K562 (cell line): ENCODE measurements at regions not wholly inside any gene's neighbourhood (a gene's known extent, or its start where the extent isn't known, plus 50 kb on each side); places are given as distances from the start of the nearest gene placed in this dataset.

Experiments
- ATAC-seq: fragments of 200-7000 bp; cut with Tn5 transposase; 3 replicates; pipeline ENCODE4 v1.9.1; 2020; ENCODE audit warnings: moderate library complexity
- BruUV-seq: library from RNA; stranded (reverse); fragments of 400-500 nt; replicated peaks from 2 replicates; lab custom pipeline; 2021; lab: Mats Ljungman, UMichigan
- CTCF ChIA-PET: fragments of 300-600 bp; formaldehyde crosslinking; extraction: SDS; loops from one replicate; lab custom pipeline; 2021; ENCODE audit warnings: low intra/inter-chr PET ratio; lab: Yijun Ruan, JAX
- POLR2A ChIA-PET: fragments of 300-600, 350-650 bp; sonication (Branson Sonifier 250); formaldehyde crosslinking; extraction: SDS; loops from one replicate; lab custom pipeline; 2021; ENCODE audit warnings: antibody characterized with exemption, inconsistent platforms; lab: Yijun Ruan, JAX
- DNase-seq, 4 experiments: peaks; one replicate each; pipeline versions ENCODE4 v3.0.0 to v3.0.0-alpha.2; 2011 to 2018; ENCODE audit warnings: low spot score in 3 of 4, mixed read lengths in 3 of 4; ENCODE audit errors: extremely low read depth in 1 of 4
- FAIRE-seq: peaks from 2 replicates; lab custom pipeline; 2011; peaks lifted over from hg19 to GRCh38; lab: Jason Lieb, UNC
- H2AFZ ChIP-seq: 2 replicates; pipeline ENCODE4 v1.6.0; 2011; ENCODE audit warnings: low read depth, low read length, control low read depth, inconsistent platforms
- H3K27ac ChIP-seq: fragments of 200-600 bp; 3 replicates; pipeline ENCODE4 v1.8.0; 2011; ENCODE audit warnings: low read depth, mild to moderate bottlenecking, control low read depth, inconsistent platforms, low read length, moderate library complexity, mixed read lengths; ENCODE audit errors: extremely low read depth
- H3K27me3 ChIP-seq, 2 experiments: fragments of 300-600 bp in 1 of 2; 2 replicates in 1 of 2; 3 replicates in 1 of 2; pipeline versions ENCODE4 v1.6.0 to v1.8.0; 2011; ENCODE audit warnings: inconsistent platforms in 2 of 2, low read length in 2 of 2, mild to moderate bottlenecking in 1 of 2, mixed read lengths in 1 of 2, moderate library complexity in 1 of 2; ENCODE audit not compliant: control insufficient read depth in 2 of 2, insufficient read depth in 2 of 2
- H3K36me3 ChIP-seq: fragments of 300-600 bp; 3 replicates; pipeline ENCODE4 v1.8.0; 2011; ENCODE audit warnings: mild to moderate bottlenecking, low read length, inconsistent platforms; ENCODE audit not compliant: control insufficient read depth, insufficient read depth
- H3K4me1 ChIP-seq, 2 experiments: fragments of 200-600 bp in 1 of 2; replicated peaks in 1 of 2; 2 replicates in 1 of 2; 3 replicates in 1 of 2; pipeline versions ENCODE4 v1.5.1 to v1.8.0; 2011; ENCODE audit warnings: inconsistent platforms in 2 of 2, low read length in 2 of 2, mild to moderate bottlenecking in 1 of 2, mixed read lengths in 1 of 2, moderate library complexity in 1 of 2; ENCODE audit not compliant: control insufficient read depth in 2 of 2, insufficient read depth in 2 of 2
- H3K4me2 ChIP-seq: 2 replicates; pipeline ENCODE4 v1.6.1; 2011; ENCODE audit warnings: low read length, control low read depth, inconsistent platforms, mixed read lengths; ENCODE audit not compliant: insufficient read depth
- H3K4me3 ChIP-seq: fragments of 200-600 bp; sonication (generic), shearing (Covaris generic); 2 replicates; pipeline ENCODE4 v1.5.1; 2016; ENCODE audit warnings: control low read depth, inconsistent platforms
- H3K79me2 ChIP-seq: fragments of 200-600 bp; 3 replicates; pipeline ENCODE4 v1.8.0; 2011; ENCODE audit warnings: low read length, inconsistent platforms; ENCODE audit not compliant: control insufficient read depth, insufficient read depth
- H3K9ac ChIP-seq, 2 experiments: 2 replicates each; pipeline versions ENCODE4 v1.6.0 to v1.6.1; 2011; ENCODE audit warnings: low read depth in 2 of 2, low read length in 2 of 2, control low read depth in 1 of 2, inconsistent platforms in 1 of 2, mild to moderate bottlenecking in 1 of 2, mixed read lengths in 1 of 2; ENCODE audit not compliant: insufficient read depth in 1 of 2
- H3K9me1 ChIP-seq: one replicate; pipeline ENCODE4 v1.6.0; 2011; ENCODE audit warnings: inconsistent platforms, mild to moderate bottlenecking, low read length, moderate library complexity; ENCODE audit not compliant: control insufficient read depth, insufficient read depth
- H3K9me3 ChIP-seq: replicated peaks from 2 replicates; pipeline ENCODE4 v1.5.1; 2011; ENCODE audit warnings: low read depth, low read length, inconsistent platforms; ENCODE audit not compliant: control insufficient read depth, insufficient read depth
- H4K20me1 ChIP-seq: replicated peaks from 2 replicates; pipeline ENCODE4 v1.6.1; 2011; ENCODE audit warnings: low read length, inconsistent platforms, mixed read lengths; ENCODE audit not compliant: control insufficient read depth, insufficient read depth
- CSDE1 ChIP-seq, 2 experiments: fragments of 450-650 bp; IDR thresholded peaks; 2 replicates each; pipeline ENCODE4 v1.6.1; 2016; ENCODE audit warnings: mild to moderate bottlenecking in 1 of 2
- ETV1 ChIP-seq: fragments of 450-650 bp; conservative IDR thresholded peaks from 2 replicates; pipeline ENCODE4 v1.6.1; 2016; ENCODE audit warnings: missing genetic modification characterization, control low read depth, low read depth, missing compliant biosample characterization
- HDAC6 ChIP-seq: IDR thresholded peaks from 2 replicates; pipeline ENCODE4 v1.6.1; 2012; ENCODE audit warnings: low read depth, mild to moderate bottlenecking, control low read depth, inconsistent platforms, low read length, moderate library complexity
- NFATC3 ChIP-seq: fragments of 450-650 bp; IDR thresholded peaks from 2 replicates; pipeline ENCODE4 v1.6.1; 2017; ENCODE audit warnings: mild to moderate bottlenecking
- SMAD2 ChIP-seq: fragments of 150-350 bp; IDR thresholded peaks from 2 replicates; pipeline ENCODE4 v1.6.1; 2014; ENCODE audit warnings: low read depth, mild to moderate bottlenecking, low read length
- SMAD4 ChIP-seq: fragments of 250-450 bp; sonication (Bioruptor Pico); conservative IDR thresholded peaks from 2 replicates; pipeline ENCODE4 v1.8.0; 2021; ENCODE audit warnings: inconsistent platforms, mild to moderate bottlenecking, moderate library complexity
- TOE1 ChIP-seq, 2 experiments: fragments of 450-650 bp in 1 of 2; sonication (generic) in 1 of 2; formaldehyde crosslinking in 1 of 2; IDR thresholded peaks; 2 replicates each; pipeline versions ENCODE4 v1.7.1 to v1.8.0; 2016 to 2022; ENCODE audit warnings: borderline replicate concordance in 2 of 2, mild to moderate bottlenecking in 2 of 2, antibody characterized with exemption in 1 of 2, inconsistent platforms in 1 of 2, low read depth in 1 of 2, missing genetic modification reagents in 1 of 2, moderate library complexity in 1 of 2
- ZNF444 ChIP-seq: fragments of 250-450 bp; sonication (Bioruptor Pico); IDR thresholded peaks from 2 replicates; pipeline ENCODE4 v1.4.0; 2020; ENCODE audit warnings: mild to moderate bottlenecking, moderate library complexity
- ZNF57 ChIP-seq: fragments of 450-650 bp; formaldehyde crosslinking; IDR thresholded peaks from 2 replicates; pipeline ENCODE4 v1.4.0; 2020; ENCODE audit warnings: mild to moderate bottlenecking, moderate library complexity
- ZNF589 ChIP-seq: fragments of 200-800 bp; sonication (Bioruptor generic); IDR thresholded peaks from 2 replicates; pipeline ENCODE4 v1.6.1; 2016; ENCODE audit warnings: low read depth, missing genetic modification characterization, missing compliant biosample characterization
- WGBS: fragments of 100-300 bp; shearing (Covaris generic); methylation state at CpG from one replicate; pipeline ENCODE4 v1.1.6; 2016; ENCODE audit warnings: low coverage, mixed read lengths; ENCODE audit not compliant: insufficient coverage; ENCODE audit errors: missing lambda C conversion rate; 5-methylcytosine and 5-hydroxymethylcytosine counted together
- in situ Hi-C: fragments of 300-500 bp; cut with MboI; formaldehyde crosslinking; loops from 4 replicates; pipeline ENCODE4 v1.15.0; 2018; ENCODE audit warnings: inconsistent platforms, mixed read lengths
- intact Hi-C: fragments of 100-400 bp; cut with micrococcal nuclease; formaldehyde crosslinking; loops from 2 replicates; pipeline ENCODE4 v1.14.2; 2022
- TF ChIP-seq, protein P1 (sequence below), 2 experiments: fragments of 450-650 bp in 1 of 2; sonication (generic) in 1 of 2; formaldehyde crosslinking; conservative IDR thresholded peaks; 2 replicates each; pipeline versions ENCODE4 v1.4.0 to v1.8.1; 2020 to 2022; ENCODE audit warnings: mild to moderate bottlenecking in 1 of 2, missing genetic modification reagents in 1 of 2

DNA sequence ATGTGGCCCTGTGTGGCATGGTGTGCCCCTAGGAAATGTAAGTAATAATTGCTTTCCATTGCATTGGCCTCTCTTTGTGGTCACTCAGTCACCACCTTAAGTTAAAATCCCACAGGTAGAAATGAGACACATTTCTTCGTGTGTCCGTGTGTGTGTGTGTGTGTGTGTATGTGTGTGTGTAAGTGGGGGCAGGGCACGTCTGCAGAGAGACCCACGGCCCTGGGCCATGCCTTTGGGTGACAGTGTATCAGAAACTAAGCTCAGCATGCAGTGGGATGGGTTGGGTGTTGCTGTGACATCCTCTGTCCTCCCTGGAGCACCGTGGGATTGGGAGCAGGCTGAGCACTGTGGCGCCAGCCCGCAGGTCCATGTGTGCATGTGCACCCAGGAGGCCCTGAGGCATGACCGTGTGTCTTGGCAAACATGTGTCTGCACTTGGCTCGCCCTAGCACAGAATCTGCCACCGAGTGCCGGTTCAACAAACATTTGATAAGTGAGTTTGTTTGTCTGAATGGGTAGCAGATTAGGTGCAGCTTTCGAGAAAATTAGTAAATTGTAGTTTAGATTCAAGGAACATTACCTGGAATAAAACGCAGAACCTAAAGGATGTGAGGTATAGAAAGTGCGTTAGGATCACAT is 91.8 kb downstream of the WTIP start:
- Histone ChIP-seq H4K20me1 (no peaks in the 10 kb centered on the region), H3K9me3 (no peaks in the 10 kb centered on the region), H3K4me2 (no peak overlapping the region), H3K4me1 (peaks cover 0 to 16% of the 10 kb centered on the region in 2 experiments; a peak in 2 of 5 replicates), H3K79me2 (no peaks in the 10 kb centered on the region), H3K4me3 (no peak overlapping the region)
- DNase-seq (no peak), ATAC-seq (no peak)
- BruUV-seq = no TSS peak
- POLR2A ChIA-PET = no interaction called here
- TF ChIP-seq, protein P1, sequence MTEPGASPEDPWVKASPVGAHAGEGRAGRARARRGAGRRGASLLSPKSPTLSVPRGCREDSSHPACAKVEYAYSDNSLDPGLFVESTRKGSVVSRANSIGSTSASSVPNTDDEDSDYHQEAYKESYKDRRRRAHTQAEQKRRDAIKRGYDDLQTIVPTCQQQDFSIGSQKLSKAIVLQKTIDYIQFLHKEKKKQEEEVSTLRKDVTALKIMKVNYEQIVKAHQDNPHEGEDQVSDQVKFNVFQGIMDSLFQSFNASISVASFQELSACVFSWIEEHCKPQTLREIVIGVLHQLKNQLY (CRISPR knock-in tag; conservative IDR thresholded peaks at IDR 0.05) = no peak
- TF ChIP-seq SMAD2 (no peak), ZNF444 (no peak), CSDE1 (IDR thresholded peaks at IDR 0.05) (no peak), ZNF589 (no peak), HDAC6 (no peak), ETV1 (tag) (no peak), SMAD4 (CRISPR knock-in tag) (no peak), NFATC3 (no peak), ZNF57 (CRISPR knock-in tag) (no peak), TOE1 (IDR thresholded peaks at IDR 0.05; ENCODE audit: borderline replicate concordance) (no peak), TOE1 (CRISPR knock-in tag; IDR thresholded peaks at IDR 0.05; ENCODE audit: borderline replicate concordance, low read depth) (no peak)
- TF ChIP-seq, all 486 proteins: peak for 0
- intact Hi-C loops = no loop called here
- no peak for FAIRE-seq
- H2AFZ ChIP-seq = no peak overlapping the region
- in situ Hi-C loops = no loop called here
- 2% methylated on average over 14 of the region's 14 CpGs for WGBS
- no peaks in the 10 kb centered on the region for H3K9me1 ChIP-seq
- CTCF ChIA-PET = no interaction called here
- H3K27me3 ChIP-seq = peaks cover 0 to 6% of the 10 kb centered on the region in 2 experiments; a peak in 2 of 5 replicates
- no peak overlapping the region for H3K9ac ChIP-seq
- H3K27ac ChIP-seq = no peak overlapping the region
- no peaks in the 10 kb centered on the region for H3K36me3 ChIP-seq
